Stimulated activated naive CD8-positive, alpha-beta T cell treated with anti-CD3 and anti-CD28 coated beads, Interleukin-15, amount 100 ng/mL, for 72 hours (primary cell): ENCODE measurements at regions not wholly inside any gene's neighbourhood (a gene's known extent, or its start where the extent isn't known, plus 50 kb on each side); places are given as distances from the start of the nearest gene placed in this dataset.
"Not testable (repeated sequence)": the region's sequence is repeated elsewhere in the genome, so short reads cannot be mapped to it uniquely, and the experiment has no call there.

Source experiments
- ATAC-seq: fragments of 150-1000 bp; cut with Tn5 transposase; 2 replicates; pipeline ENCODE4 v1.10.0; 2021; ENCODE audit warnings: mild to moderate bottlenecking, moderate library complexity
- DNase-seq, 2 donors: peaks; one replicate each; pipeline ENCODE4 v3.0.0; 2021 to 2022
- H3K27ac Mint-ChIP-seq, 2 donors: one replicate each; pipeline ENCODE4 v1.8.0; 2022; ENCODE audit warnings: mild to moderate bottlenecking in 2 of 2, mixed read lengths in 2 of 2, moderate library complexity in 2 of 2
- H3K27me3 Mint-ChIP-seq: one replicate; pipeline ENCODE4 v1.8.0; 2022; ENCODE audit warnings: mixed read lengths
- H3K4me1 Mint-ChIP-seq: one replicate; pipeline ENCODE4 v1.8.0; 2022; ENCODE audit warnings: mild to moderate bottlenecking, mixed read lengths
- H3K4me3 Mint-ChIP-seq, 2 donors: one replicate each; pipeline ENCODE4 v1.8.0; 2022; ENCODE audit warnings: mild to moderate bottlenecking in 2 of 2, mixed read lengths in 2 of 2, moderate library complexity in 1 of 2
- H3K9me3 Mint-ChIP-seq, 2 donors: one replicate each; pipeline ENCODE4 v1.8.0; 2022; ENCODE audit warnings: mixed read lengths in 2 of 2

DNA sequence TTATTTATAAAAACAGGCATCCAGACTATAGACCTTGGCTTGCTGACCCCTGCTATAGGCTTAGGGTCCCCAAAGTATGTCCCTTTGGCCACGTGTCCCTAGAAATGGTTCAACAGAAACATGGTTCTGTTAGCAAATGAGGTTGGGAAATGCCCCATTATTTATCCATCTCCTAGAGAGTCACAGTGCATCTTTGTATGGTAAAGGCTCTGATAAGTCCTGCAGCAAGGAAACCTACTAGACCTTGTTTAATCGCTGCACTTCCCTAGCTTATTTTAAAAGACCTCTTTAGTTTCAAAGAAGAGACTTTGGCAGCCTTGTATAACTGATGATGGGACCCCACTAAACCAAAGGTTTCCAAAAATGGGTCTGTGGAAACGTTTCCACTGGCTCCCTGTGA is 471.5 kb downstream of the MED13L start:
- ATAC-seq: no peak
- Mint-ChIP-seq H3K4me3 (no peak overlapping the region), H3K27ac (no peak overlapping the region), H3K27me3 (peaks cover 9% of the 10 kb centered on the region), H3K4me1 (no peaks in the 10 kb centered on the region), H3K9me3 (peaks cover 5 to 6% of the 10 kb centered on the region in 2 donors)
- DNase-seq: no peak

DNA sequence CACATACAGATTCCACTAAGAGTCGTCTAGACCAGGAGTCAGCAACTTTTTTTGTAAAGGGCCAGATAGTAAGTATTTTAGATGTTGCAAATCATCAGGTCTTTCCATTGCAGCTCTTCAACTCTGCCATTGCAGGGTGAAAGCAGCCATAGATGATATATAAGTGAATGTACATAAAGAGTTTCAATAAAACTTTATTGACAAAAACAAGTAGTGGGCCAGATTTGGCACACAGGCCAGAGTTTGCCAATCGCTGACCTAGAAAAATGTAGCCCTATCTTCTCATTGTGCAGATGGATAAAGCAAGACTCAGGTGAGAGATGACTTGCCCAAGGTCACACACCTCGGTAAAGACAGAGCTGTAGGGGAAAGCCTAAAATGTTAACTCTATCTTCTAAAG is 474.7 kb downstream of the MED13L start:
- H3K4me3 Mint-ChIP-seq: no peak overlapping the region
- H3K27ac Mint-ChIP-seq: no peak overlapping the region
- no peaks in the 10 kb centered on the region for H3K4me1 Mint-ChIP-seq
- H3K27me3 Mint-ChIP-seq: no peaks in the 10 kb centered on the region
- H3K9me3 Mint-ChIP-seq: no peaks in the 10 kb centered on the region
- ATAC-seq (no peak), DNase-seq (no peak)

DNA sequence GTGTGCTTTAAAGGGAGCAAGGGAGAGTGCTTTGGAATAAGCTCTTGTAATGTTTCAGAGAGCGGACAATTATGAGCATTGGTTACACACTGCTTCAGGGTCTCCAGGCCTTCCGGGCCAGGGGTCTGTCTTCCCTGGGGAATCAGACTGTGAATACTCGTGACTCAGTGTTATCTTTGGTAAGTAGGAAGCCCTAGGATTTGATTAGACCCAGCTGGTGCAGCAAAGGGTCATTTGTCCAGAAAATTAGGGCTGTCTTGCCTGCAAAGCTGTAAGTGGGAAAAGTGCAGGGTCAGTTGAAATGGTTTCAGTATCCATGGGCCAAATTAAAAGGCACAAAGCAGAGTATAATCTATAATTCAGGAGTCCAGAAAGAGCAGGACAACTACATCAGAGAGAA is 475.6 kb downstream of the MED13L start:
- ATAC-seq: no peak
- no peak for DNase-seq
- H3K9me3 Mint-ChIP-seq: no peaks in the 10 kb centered on the region
- H3K27ac Mint-ChIP-seq: no peak overlapping the region
- no peaks in the 10 kb centered on the region for H3K4me1 Mint-ChIP-seq
- H3K27me3 Mint-ChIP-seq: no peaks in the 10 kb centered on the region
- no peak overlapping the region for H3K4me3 Mint-ChIP-seq

DNA sequence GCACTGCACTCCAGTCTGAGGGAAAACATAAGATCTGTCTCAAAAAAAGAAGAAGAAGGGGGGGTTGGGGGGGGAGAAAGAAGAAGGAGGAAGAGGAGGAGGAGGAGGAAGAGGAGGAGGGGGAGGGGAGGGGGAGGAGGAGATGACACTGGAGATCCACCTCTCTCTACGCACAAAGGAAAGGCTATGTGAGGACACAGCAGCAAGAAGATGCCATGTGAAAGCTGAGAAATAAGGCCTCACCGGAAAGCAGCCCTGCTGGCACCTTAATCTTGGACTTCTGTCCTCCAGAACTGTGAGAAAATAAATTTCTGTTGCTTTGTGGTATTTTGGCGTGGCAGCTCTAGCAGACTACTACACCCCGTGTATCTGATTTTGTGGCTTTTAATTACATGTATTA is 477.9 kb downstream of the MED13L start:
- H3K9me3 Mint-ChIP-seq: no peaks in the 10 kb centered on the region
- H3K27ac Mint-ChIP-seq: peak overlapping the region in 1 of 2 donors; percentile 68
- no peak for ATAC-seq
- H3K4me1 Mint-ChIP-seq: no peaks in the 10 kb centered on the region
- no peak for DNase-seq
- H3K27me3 Mint-ChIP-seq: peaks cover 9% of the 10 kb centered on the region
- H3K4me3 Mint-ChIP-seq: no peak overlapping the region

DNA sequence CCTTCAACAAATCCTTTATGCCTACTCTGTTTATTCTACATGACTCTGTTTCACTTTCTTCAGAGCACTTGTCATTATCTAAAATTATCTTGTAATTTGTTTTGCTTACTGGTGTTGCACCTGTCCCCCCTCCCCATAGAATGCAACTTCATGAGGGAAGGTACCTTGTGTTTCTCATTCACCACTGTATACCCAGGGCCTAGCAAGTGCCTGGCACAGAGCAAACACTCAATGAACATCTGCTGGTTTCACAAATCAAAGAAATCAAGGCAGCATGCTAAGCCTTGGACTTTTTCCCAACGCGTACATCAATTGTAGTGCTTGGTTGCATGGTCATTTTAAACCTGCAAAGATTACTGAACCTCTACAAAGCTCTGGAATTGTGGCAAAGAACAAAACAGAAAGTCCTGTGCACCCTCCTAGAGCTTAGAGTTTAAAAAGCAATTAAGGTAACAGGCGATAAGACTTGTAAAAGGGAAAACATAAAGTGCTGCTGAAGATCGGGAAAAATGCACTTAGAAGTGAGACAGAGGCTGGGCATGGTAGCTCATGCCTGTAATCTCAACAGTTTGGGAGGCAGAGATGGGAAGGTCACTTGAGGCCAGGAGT is 479.1 kb downstream of the MED13L start:
- ATAC-seq: no peak

DNA sequence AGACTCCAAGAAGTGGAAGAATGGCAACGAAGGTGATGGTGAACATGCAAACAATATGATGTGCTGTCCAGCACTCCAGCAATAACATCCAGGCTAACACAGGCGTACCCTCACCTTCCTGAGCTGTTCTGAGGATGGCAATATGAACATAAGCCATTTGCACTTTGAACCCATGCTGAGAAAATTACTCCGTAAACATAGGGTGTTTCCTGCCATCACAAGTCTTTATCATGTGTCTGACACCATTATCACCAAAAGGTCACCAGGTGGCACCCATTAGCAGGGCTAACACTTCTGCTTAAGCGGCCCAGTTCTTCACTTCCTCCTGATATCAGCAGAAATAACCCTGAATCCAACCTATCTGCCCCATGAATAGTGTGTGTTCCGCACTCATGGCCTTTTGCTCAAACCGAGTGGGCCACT is 482.8 kb downstream of the MED13L start:
- no peak overlapping the region for H3K4me3 Mint-ChIP-seq
- H3K27ac Mint-ChIP-seq: no peak overlapping the region
- H3K27me3 Mint-ChIP-seq: peaks cover 21% of the 10 kb centered on the region
- DNase-seq (no peak), ATAC-seq (no peak)
- H3K4me1 Mint-ChIP-seq: peaks cover 5% of the 10 kb centered on the region
- H3K9me3 Mint-ChIP-seq: no peaks in the 10 kb centered on the region

More for the DNA sequence above, 479.1 kb downstream of the MED13L start:
- DNase-seq: no peak
- no peaks in the 10 kb centered on the region for H3K4me1 Mint-ChIP-seq
- H3K9me3 Mint-ChIP-seq: no peaks in the 10 kb centered on the region
- H3K27ac Mint-ChIP-seq: no peak overlapping the region
- H3K27me3 Mint-ChIP-seq: peaks cover 9% of the 10 kb centered on the region
- H3K4me3 Mint-ChIP-seq: no peak overlapping the region

DNA sequence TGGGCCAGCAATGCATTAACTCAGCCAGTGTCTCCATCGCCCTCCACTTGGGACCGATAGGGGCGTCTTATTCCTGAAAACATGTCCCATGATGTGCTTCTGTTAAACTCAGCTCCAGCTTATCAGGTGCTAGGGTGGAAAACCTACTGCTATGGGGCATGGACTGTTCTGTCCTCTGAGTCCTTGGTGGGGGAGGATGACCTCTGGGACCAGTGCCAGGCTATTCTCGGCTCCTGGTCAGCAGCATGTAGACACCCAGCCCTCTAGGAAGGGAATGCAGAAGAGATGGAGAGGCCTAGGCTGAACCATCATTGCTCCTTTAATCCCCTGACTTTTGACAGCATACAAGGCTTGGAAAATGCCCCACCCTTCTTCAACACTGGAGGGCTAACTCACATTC is 486.2 kb downstream of the MED13L start:
- ATAC-seq (no peak), DNase-seq (no peak)
- Mint-ChIP-seq H3K27ac (no peak overlapping the region), H3K4me1 (peaks cover 5% of the 10 kb centered on the region), H3K9me3 (no peaks in the 10 kb centered on the region), H3K4me3 (no peak overlapping the region), H3K27me3 (peaks cover 26% of the 10 kb centered on the region)

DNA sequence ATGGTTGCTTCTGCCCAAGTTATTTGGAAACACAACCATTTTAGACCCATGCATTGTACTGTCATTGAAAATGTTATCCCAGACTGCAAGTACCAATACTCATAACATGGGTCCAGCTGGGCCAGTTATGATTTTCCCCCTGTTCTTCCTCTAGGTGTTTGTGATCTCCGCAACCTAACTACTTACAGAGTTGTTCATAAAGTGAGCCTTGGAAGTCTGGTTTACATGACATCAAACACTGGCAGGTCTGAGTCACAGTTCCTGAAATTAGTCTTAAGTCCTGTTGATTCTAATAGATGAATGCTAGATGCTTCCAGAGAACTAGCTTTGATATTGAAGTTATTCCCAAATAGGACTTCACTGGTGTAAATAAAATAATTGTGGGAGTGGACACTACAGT is 487.0 kb downstream of the MED13L start:
- Mint-ChIP-seq H3K27ac (no peak overlapping the region), H3K4me1 (peaks cover 5% of the 10 kb centered on the region), H3K4me3 (no peak overlapping the region), H3K27me3 (peaks cover 22% of the 10 kb centered on the region), H3K9me3 (no peaks in the 10 kb centered on the region)
- DNase-seq (no peak), ATAC-seq (no peak)

DNA sequence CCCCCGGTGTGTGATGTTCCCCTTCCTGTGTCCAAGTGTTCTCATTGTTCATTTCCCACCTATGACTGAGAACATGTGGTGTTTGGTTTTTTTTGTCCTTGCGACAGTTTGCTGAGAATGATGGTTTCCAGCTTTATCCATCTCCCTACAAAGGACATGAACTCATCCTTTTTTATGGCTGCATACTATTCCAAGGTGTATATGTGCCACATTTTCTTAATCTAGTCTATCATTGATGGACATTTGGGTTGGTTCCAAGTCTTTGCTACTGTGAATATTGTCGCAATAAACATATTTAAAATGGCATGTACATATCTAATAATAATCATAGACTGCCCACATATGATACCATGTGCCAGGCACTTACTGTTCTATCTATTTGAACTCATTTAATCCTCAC is 491.0 kb downstream of the MED13L start:
- DNase-seq, H3K4me3 Mint-ChIP-seq, ATAC-seq, H3K9me3 Mint-ChIP-seq, H3K27ac Mint-ChIP-seq, H3K4me1 Mint-ChIP-seq: not testable (repeated sequence)
- peaks cover 17% of the 10 kb centered on the region for H3K27me3 Mint-ChIP-seq

DNA sequence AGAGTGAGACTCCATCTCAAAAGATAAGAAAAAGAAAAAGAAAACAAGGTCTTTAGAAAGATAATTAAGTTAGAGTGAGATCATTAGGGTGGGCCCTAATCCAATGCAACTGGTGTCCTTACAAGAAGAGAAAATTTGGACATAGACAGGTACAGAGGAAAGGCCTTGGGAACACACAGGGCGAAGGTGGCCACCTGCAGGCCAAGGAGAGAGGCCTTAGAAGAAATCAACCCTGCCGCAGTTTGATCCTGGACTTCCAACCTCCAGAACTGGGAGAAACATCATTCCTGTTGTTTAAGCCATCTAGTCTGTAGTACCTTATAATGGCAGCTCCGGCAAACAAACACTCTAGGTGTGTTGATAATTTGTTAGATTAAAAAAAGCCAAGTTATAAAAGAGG is 491.9 kb downstream of the MED13L start:
- DNase-seq: no peak
- Mint-ChIP-seq H3K4me3 (no peak overlapping the region), H3K4me1 (peaks cover 2% of the 10 kb centered on the region), H3K27me3 (peaks cover 13% of the 10 kb centered on the region), H3K27ac (no peak overlapping the region), H3K9me3 (no peaks in the 10 kb centered on the region)
- no peak for ATAC-seq

DNA sequence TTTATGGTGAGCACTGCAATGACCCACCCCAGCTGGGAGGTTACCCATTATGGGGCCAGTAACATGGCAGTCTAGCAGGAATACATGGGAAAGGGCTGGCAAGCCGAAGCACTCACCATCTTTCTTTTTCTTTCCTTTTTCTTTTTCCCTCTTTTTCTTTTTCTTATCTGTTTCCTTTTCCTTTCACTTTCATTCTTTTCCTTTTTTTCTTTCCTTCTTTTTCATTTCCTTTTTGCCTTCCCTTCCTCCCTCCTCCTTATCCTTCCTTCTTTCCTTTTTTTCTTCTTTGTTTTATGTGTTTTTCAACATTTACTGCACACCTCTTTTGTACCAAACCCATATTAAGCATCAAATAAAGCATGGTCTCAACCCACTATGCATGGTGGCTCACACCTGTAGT is 501.1 kb downstream of the MED13L start:
- peaks cover 2% of the 10 kb centered on the region for H3K27me3 Mint-ChIP-seq
- H3K27ac Mint-ChIP-seq: no peak overlapping the region
- H3K4me3 Mint-ChIP-seq: no peak overlapping the region
- DNase-seq: no peak
- no peaks in the 10 kb centered on the region for H3K4me1 Mint-ChIP-seq
- H3K9me3 Mint-ChIP-seq: peaks cover 7 to 10% of the 10 kb centered on the region in 2 donors
- no peak for ATAC-seq

DNA sequence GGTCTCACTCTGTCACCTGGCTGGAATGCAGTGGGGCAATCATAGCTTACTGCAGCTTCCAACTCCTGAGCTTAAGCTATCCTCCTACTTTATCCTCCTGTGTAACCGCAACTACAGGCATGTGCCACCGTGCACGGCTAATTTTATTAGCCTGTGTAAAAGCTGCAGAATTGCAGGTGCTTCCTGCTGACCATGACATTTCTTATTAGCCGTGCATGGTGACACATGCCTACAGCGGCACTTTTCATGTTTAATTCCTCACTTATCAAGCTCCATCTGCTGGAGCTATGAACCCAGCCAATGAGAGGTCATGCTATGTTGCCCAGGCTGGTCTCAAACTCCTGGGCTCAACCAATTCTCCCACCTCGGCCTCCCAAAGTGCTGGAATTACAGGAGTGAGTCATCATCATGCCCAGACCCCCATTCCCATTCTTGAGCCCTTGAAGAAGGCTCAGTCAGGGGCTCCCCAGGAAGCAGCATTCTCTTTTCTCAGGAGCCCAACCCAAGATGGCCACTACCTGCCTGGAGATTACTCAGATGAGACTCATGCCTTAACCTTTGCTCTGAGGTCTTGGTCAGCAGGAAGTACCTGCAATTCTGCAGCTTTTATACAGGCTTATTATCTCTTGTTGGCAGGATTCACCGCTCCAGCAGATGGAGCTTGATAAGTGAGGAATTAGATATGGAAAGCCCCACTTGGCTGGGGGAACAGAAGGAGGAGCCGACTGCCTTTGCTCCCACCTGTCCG is 503.2 kb downstream of the MED13L start:
- no peak for DNase-seq
- peaks cover 9% of the 10 kb centered on the region for H3K27me3 Mint-ChIP-seq
- H3K4me3 Mint-ChIP-seq: no peak overlapping the region
- H3K27ac Mint-ChIP-seq: no peak overlapping the region
- H3K9me3 Mint-ChIP-seq: peaks cover 7 to 10% of the 10 kb centered on the region in 2 donors
- no peaks in the 10 kb centered on the region for H3K4me1 Mint-ChIP-seq
- no peak for ATAC-seq

DNA sequence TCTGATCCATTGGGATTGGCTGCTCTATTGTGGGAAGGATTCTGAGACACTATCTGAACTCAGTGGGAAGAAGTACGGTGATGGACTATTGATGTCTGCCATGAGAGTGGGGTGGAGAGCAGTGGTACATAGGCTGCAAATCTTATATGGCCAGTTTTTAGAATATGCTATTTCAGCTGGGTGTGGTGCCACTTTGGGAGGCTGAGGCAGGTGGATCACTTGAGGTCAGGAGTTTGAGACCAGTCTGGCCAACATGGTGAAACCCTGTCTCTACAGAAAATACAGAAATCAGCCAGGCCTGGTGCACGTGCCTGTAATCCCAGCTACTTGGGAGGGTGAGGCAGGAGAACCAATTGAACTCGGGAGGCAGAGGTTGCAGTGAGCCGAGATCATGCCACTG is 505.9 kb downstream of the MED13L start:
- DNase-seq (no peak), ATAC-seq (no peak)
- H3K9me3 Mint-ChIP-seq: peaks cover 7 to 9% of the 10 kb centered on the region in 2 donors
- peaks cover 9% of the 10 kb centered on the region for H3K27me3 Mint-ChIP-seq
- no peak overlapping the region for H3K4me3 Mint-ChIP-seq
- no peaks in the 10 kb centered on the region for H3K4me1 Mint-ChIP-seq
- H3K27ac Mint-ChIP-seq: peak overlapping the region in 1 of 2 donors; percentile 3

DNA sequence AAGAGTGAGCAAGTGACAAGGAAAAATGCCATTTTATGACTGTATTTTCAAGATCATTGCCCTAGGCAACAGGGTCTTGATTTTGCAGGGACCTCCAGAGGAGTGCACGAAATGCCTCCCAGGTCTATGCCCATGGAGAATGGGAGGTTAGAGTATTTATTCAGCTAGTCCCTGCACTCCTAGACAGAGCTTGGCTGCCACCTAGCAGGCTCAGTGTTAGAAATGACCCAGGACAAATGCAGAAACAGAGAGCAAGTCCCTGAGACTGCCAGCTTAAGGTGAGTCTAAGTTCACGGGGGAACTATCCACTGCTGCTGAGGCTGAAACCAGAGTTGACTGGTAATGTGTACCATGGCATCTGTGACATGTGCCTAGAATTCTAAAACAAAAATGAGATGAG is 506.4 kb downstream of the MED13L start:
- H3K4me3 Mint-ChIP-seq: no peak overlapping the region
- H3K27ac Mint-ChIP-seq: peak overlapping the region in 1 of 2 donors; percentile 3
- peaks cover 6 to 7% of the 10 kb centered on the region in 2 donors for H3K9me3 Mint-ChIP-seq
- H3K4me1 Mint-ChIP-seq: no peaks in the 10 kb centered on the region
- DNase-seq (no peak), ATAC-seq (no peak)
- peaks cover 9% of the 10 kb centered on the region for H3K27me3 Mint-ChIP-seq

DNA sequence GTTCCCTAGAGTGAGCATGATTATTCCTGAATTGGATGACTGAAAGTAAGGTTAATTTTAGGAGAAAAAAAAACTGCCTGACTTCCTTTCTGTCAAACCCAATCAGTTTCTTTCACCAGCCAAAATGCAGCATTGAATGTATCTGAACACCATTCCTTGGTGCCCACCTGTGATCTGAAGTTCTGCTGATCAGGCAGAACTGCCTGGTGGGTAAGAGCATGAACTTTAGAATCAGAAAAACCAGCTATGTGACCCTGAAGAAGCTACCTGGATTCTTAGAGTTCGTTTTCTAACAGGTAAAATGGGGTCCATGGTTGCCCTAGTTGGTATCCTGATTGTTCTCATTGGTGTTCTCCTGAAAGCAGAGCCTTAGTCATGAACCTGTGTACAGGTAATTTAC is 506.9 kb downstream of the MED13L start:
- DNase-seq (no peak), ATAC-seq (no peak)
- Mint-ChIP-seq H3K4me1 (no peaks in the 10 kb centered on the region), H3K27ac (peak overlapping the region in 1 of 2 donors; percentile 61), H3K4me3 (no peak overlapping the region), H3K27me3 (peaks cover 9% of the 10 kb centered on the region), H3K9me3 (peaks cover 6 to 7% of the 10 kb centered on the region in 2 donors)

DNA sequence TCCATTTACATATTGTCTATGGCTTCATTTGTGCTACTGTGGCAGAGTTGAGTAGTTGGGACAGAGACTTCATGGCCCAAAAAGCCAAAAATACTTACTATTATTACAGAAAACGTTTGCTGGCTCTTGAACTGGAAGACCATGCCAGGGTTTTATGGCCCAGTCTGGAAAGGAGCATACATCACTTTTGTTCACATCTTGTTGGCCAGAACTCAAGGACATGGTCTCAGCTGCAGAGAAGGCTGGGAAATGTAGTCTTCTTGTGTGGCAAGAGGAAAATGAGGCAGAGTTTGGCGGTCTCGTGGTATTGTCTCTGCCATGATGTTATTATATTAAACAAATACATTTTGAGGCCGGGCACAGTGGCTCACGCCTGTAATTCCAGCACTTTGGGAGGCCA is 509.6 kb downstream of the MED13L start:
- Mint-ChIP-seq H3K9me3 (peaks cover 3 to 8% of the 10 kb centered on the region in 2 donors), H3K27ac (no peak overlapping the region), H3K4me1 (no peaks in the 10 kb centered on the region), H3K4me3 (no peak overlapping the region), H3K27me3 (peaks cover 9% of the 10 kb centered on the region)
- ATAC-seq: no peak
- no peak for DNase-seq
